ENCODE measurements at regions not wholly inside any gene's neighbourhood (a gene's known extent, or its start where the extent isn't known, plus 50 kb on each side); places are given as distances from the start of the nearest gene placed in this dataset.

GRCh38 chr6:4185419-4185818, 50.0 kb upstream of the ECI2 start:
- TF ChIP-seq CTCF (IDR thresholded peaks at IDR 0.05; ENCODE audit: extremely low read depth in 1 of 2, insufficient read depth in 1 of 2, low read depth in 1 of 2, low read length in 2 of 2): no peak
- no peak for TF ChIP-seq EZH2 (IDR thresholded peaks at IDR 0.05; ENCODE audit: borderline replicate concordance, low read depth, low read length, severe bottlenecking)
